GM23338 (cell line): ENCODE measurements at regions not wholly inside any gene's neighbourhood (a gene's known extent, or its start where the extent isn't known, plus 50 kb on each side); places are given as distances from the start of the nearest gene placed in this dataset.

Source experiments
- ATAC-seq: fragments of 200-7000 bp; cut with Tn5 transposase; 3 replicates; pipeline ENCODE4 v1.9.1; 2020
- DNase-seq: peaks from one replicate; pipeline ENCODE4 v3.0.0-alpha.2; 2015; ENCODE audit warnings: low spot score
- H2AFZ ChIP-seq: fragments of 200-600 bp; sonication (generic); 2 replicates; pipeline ENCODE4 v1.8.0; 2016; ENCODE audit warnings: antibody characterized with exemption, mild to moderate bottlenecking, moderate library complexity
- H3F3A ChIP-seq: fragments of 200-600 bp; sonication (generic); replicated peaks from 2 replicates; pipeline ENCODE4 v1.8.0; 2017; ENCODE audit warnings: antibody characterized with exemption, mixed run types, low read depth
- H3K27ac ChIP-seq: fragments of 200-600 bp; sonication (generic); 2 replicates; pipeline ENCODE4 v1.6.1; 2016; ENCODE audit warnings: low read depth
- H3K27me3 ChIP-seq: fragments of 200-600 bp; sonication (generic); 2 replicates; pipeline ENCODE4 v1.8.0; 2016; ENCODE audit warnings: mild to moderate bottlenecking, mixed run types, moderate library complexity; ENCODE audit not compliant: insufficient read depth
- H3K36me3 ChIP-seq: fragments of 200-600 bp; sonication (generic); 2 replicates; pipeline ENCODE4 v1.8.0; 2016; ENCODE audit warnings: mild to moderate bottlenecking; ENCODE audit not compliant: insufficient read depth
- H3K4me1 ChIP-seq: fragments of 200-600 bp; sonication (generic); 2 replicates; pipeline ENCODE4 v1.8.0; 2016; ENCODE audit warnings: mild to moderate bottlenecking, moderate library complexity; ENCODE audit not compliant: insufficient read depth
- H3K4me2 ChIP-seq: fragments of 200-600 bp; sonication (generic); 2 replicates; pipeline ENCODE4 v1.7.1; 2017; ENCODE audit warnings: mixed run types
- H3K4me3 ChIP-seq: fragments of 200-600 bp; sonication (generic); 2 replicates; pipeline ENCODE4 v1.6.1; 2016; ENCODE audit warnings: mixed run types
- H3K79me2 ChIP-seq: fragments of 200-600 bp; sonication (generic); replicated peaks from 2 replicates; pipeline ENCODE4 v1.8.0; 2017; ENCODE audit warnings: mild to moderate bottlenecking; ENCODE audit not compliant: insufficient read depth
- H3K9me2 ChIP-seq: fragments of 200-600 bp; sonication (generic); 2 replicates; pipeline ENCODE4 v1.8.0; 2017; ENCODE audit not compliant: insufficient read depth
- H4K20me1 ChIP-seq: fragments of 200-600 bp; sonication (generic); replicated peaks from 2 replicates; pipeline ENCODE4 v1.8.0; 2017; ENCODE audit warnings: mild to moderate bottlenecking; ENCODE audit not compliant: insufficient read depth
- H3K27ac Mint-ChIP-seq: 2 replicates; pipeline ENCODE4 v1.8.0; 2020; ENCODE audit warnings: inconsistent platforms, mild to moderate bottlenecking, moderate library complexity, mixed read lengths
- H3K27me3 Mint-ChIP-seq: 3 replicates; pipeline ENCODE4 v1.8.0; 2022; ENCODE audit warnings: low read depth, mild to moderate bottlenecking, moderate library complexity, mixed read lengths, inconsistent platforms; ENCODE audit not compliant: insufficient read depth, poor library complexity
- H3K36me3 Mint-ChIP-seq: 3 replicates; pipeline ENCODE4 v1.8.0; 2021; ENCODE audit warnings: low read depth, mild to moderate bottlenecking, inconsistent platforms, moderate library complexity, mixed read lengths
- H3K4me1 Mint-ChIP-seq: 3 replicates; pipeline ENCODE4 v1.8.0; 2020; ENCODE audit warnings: mild to moderate bottlenecking, inconsistent platforms, mixed read lengths
- H3K4me3 Mint-ChIP-seq: 3 replicates; pipeline ENCODE4 v1.8.0; 2021; ENCODE audit warnings: moderate library complexity, mild to moderate bottlenecking, inconsistent platforms, mixed read lengths
- H3K9me3 Mint-ChIP-seq: 3 replicates; pipeline ENCODE4 v1.8.0; 2020; ENCODE audit warnings: moderate library complexity, mild to moderate bottlenecking, inconsistent platforms, mixed read lengths
- CREB1 ChIP-seq: fragments of 250-450 bp; sonication (Bioruptor Pico); IDR thresholded peaks from 2 replicates; pipeline ENCODE4 v1.5.0; 2020; ENCODE audit warnings: low read depth, mild to moderate bottlenecking, moderate library complexity
- EZH2 ChIP-seq: fragments of 200-600 bp; sonication (generic); IDR thresholded peaks from one replicate; pipeline ENCODE4 v1.8.0; 2017; ENCODE audit warnings: antibody characterized with exemption, mild to moderate bottlenecking, low read depth; ENCODE audit not compliant: unreplicated experiment
- EZH2phosphoT487 ChIP-seq: fragments of 200-600 bp; sonication (generic); IDR thresholded peaks from one replicate; pipeline ENCODE4 v1.8.1; 2018; ENCODE audit warnings: antibody characterized with exemption; ENCODE audit not compliant: unreplicated experiment
- JUNB ChIP-seq: IDR thresholded peaks from one replicate; pipeline ENCODE4 v1.6.1; 2016; ENCODE audit warnings: antibody characterized with exemption; ENCODE audit not compliant: unreplicated experiment
- NANOG ChIP-seq: IDR thresholded peaks from 2 replicates; pipeline ENCODE4 v1.6.1; 2016; ENCODE audit warnings: antibody characterized with exemption, borderline replicate concordance
- POLR2AphosphoS5 ChIP-seq: IDR thresholded peaks from 2 replicates; pipeline ENCODE4 v1.6.1; 2016; ENCODE audit warnings: antibody characterized with exemption, low read depth
- STAT1 ChIP-seq: IDR thresholded peaks from one replicate; pipeline ENCODE4 v1.6.1; 2016; ENCODE audit warnings: antibody characterized with exemption; ENCODE audit not compliant: unreplicated experiment
- ZNF114 ChIP-seq: fragments of 250-450 bp; sonication (Bioruptor Pico); IDR thresholded peaks from 2 replicates; pipeline ENCODE4 v1.5.0; 2020; ENCODE audit warnings: mild to moderate bottlenecking, moderate library complexity
- ZNF331 ChIP-seq: fragments of 250-450 bp; sonication (Bioruptor Pico); IDR thresholded peaks from 2 replicates; pipeline ENCODE4 v1.5.0; 2020; ENCODE audit warnings: low read depth, mild to moderate bottlenecking, moderate library complexity
- TF ChIP-seq, protein P1 (sequence below): fragments of 250-450 bp; sonication (Bioruptor Pico); IDR thresholded peaks from 2 replicates; pipeline ENCODE4 v1.5.0; 2020; ENCODE audit warnings: mild to moderate bottlenecking, moderate library complexity
- TF ChIP-seq, protein P2 (sequence below): IDR thresholded peaks from 2 replicates; pipeline ENCODE4 v1.6.1; 2016; ENCODE audit warnings: antibody characterized with exemption
- TF ChIP-seq, protein P3 (sequence below): IDR thresholded peaks from one replicate; pipeline ENCODE4 v1.6.1; 2018; ENCODE audit warnings: antibody characterized with exemption; ENCODE audit not compliant: unreplicated experiment
- TF ChIP-seq, protein P4 (sequence below), 2 experiments: fragments of 200-600 bp in 1 of 2; sonication (generic) in 1 of 2; conservative IDR thresholded peaks; 2 replicates each; pipeline versions ENCODE4 v1.5.1 to v1.6.1; 2016 to 2017; ENCODE audit warnings: antibody characterized with exemption in 2 of 2, low read depth in 2 of 2, mild to moderate bottlenecking in 2 of 2, moderate library complexity in 1 of 2

DNA sequence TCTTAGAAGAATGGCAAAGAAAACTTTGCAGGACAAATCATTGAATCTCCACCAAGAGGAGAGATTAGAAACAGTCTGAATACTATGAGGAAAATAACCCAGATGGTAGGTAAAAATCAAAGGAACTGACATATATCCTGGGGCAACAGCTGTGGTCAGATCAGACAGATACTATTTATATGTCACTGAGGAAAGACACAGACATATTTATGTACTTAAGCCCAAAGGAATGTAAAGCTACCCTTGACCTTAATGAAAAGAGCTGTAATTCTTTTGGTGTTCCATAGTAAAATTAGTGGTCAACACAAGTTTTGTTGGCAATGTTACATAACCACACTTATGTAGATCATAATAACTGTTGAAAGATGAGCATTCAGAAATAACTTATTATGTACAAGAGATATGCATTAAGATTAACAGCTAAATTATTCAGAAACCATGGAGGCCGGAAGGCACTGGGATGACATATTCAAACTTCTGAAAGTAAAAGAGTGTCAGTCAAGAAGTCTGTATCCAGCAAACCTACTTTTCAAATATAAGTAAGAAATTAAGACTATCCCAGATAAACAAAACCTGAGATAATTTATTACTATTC is 166.1 kb upstream of the SAMSN1 start:
- Mint-ChIP-seq H3K27ac (no peak overlapping the region), H3K9me3 (no peaks in the 10 kb centered on the region; the same call in 2 of the 3 replicates), H3K4me1 (no peaks in the 10 kb centered on the region), H3K4me3 (no peak overlapping the region), H3K27me3 (no peaks in the 10 kb centered on the region), H3K36me3 (no peaks in the 10 kb centered on the region)
- DNase-seq (no peak), ATAC-seq (no peak)
- Histone ChIP-seq H3K4me1 (no peaks in the 10 kb centered on the region), H3F3A (no peaks in the 10 kb centered on the region), H3K79me2 (no peaks in the 10 kb centered on the region), H3K4me2 (no peak overlapping the region), H3K4me3 (no peak overlapping the region), H4K20me1 (no peaks in the 10 kb centered on the region), H3K36me3 (no peaks in the 10 kb centered on the region), H3K27ac (no peak overlapping the region), H2AFZ (no peak overlapping the region), H3K27me3 (no peaks in the 10 kb centered on the region), H3K9me2 (no peaks in the 10 kb centered on the region; the same call in 1 of the 2 replicates)
- TF ChIP-seq, protein P1, sequence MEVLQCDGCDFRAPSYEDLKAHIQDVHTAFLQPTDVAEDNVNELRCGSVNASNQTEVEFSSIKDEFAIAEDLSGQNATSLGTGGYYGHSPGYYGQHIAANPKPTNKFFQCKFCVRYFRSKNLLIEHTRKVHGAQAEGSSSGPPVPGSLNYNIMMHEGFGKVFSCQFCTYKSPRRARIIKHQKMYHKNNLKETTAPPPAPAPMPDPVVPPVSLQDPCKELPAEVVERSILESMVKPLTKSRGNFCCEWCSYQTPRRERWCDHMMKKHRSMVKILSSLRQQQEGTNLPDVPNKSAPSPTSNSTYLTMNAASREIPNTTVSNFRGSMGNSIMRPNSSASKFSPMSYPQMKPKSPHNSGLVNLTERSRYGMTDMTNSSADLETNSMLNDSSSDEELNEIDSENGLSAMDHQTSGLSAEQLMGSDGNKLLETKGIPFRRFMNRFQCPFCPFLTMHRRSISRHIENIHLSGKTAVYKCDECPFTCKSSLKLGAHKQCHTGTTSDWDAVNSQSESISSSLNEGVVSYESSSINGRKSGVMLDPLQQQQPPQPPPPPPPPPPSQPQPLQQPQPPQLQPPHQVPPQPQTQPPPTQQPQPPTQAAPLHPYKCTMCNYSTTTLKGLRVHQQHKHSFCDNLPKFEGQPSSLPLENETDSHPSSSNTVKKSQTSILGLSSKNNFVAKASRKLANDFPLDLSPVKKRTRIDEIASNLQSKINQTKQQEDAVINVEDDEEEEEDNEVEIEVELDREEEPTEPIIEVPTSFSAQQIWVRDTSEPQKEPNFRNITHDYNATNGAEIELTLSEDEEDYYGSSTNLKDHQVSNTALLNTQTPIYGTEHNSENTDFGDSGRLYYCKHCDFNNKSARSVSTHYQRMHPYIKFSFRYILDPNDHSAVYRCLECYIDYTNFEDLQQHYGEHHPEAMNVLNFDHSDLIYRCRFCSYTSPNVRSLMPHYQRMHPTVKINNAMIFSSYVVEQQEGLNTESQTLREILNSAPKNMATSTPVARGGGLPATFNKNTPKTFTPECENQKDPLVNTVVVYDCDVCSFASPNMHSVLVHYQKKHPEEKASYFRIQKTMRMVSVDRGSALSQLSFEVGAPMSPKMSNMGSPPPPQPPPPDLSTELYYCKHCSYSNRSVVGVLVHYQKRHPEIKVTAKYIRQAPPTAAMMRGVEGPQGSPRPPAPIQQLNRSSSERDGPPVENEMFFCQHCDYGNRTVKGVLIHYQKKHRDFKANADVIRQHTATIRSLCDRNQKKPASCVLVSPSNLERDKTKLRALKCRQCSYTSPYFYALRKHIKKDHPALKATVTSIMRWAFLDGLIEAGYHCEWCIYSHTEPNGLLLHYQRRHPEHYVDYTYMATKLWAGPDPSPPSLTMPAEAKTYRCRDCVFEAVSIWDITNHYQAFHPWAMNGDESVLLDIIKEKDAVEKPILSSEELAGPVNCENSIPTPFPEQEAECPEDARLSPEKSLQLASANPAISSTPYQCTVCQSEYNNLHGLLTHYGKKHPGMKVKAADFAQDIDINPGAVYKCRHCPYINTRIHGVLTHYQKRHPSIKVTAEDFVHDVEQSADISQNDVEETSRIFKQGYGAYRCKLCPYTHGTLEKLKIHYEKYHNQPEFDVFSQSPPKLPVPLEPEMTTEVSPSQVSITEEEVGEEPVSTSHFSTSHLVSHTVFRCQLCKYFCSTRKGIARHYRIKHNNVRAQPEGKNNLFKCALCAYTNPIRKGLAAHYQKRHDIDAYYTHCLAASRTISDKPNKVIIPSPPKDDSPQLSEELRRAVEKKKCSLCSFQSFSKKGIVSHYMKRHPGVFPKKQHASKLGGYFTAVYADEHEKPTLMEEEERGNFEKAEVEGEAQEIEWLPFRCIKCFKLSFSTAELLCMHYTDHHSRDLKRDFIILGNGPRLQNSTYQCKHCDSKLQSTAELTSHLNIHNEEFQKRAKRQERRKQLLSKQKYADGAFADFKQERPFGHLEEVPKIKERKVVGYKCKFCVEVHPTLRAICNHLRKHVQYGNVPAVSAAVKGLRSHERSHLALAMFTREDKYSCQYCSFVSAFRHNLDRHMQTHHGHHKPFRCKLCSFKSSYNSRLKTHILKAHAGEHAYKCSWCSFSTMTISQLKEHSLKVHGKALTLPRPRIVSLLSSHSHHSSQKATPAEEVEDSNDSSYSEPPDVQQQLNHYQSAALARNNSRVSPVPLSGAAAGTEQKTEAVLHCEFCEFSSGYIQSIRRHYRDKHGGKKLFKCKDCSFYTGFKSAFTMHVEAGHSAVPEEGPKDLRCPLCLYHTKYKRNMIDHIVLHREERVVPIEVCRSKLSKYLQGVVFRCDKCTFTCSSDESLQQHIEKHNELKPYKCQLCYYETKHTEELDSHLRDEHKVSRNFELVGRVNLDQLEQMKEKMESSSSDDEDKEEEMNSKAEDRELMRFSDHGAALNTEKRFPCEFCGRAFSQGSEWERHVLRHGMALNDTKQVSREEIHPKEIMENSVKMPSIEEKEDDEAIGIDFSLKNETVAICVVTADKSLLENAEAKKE (CRISPR knock-in tag) = no peak
- TF ChIP-seq POLR2AphosphoS5 (no peak), CREB1 (CRISPR knock-in tag) (no peak), NANOG (no peak), JUNB (no peak), ZNF114 (no peak), EZH2 (no peak), EZH2phosphoT487 (no peak), STAT1 (no peak), ZNF331 (CRISPR knock-in tag) (no peak)
- TF ChIP-seq, protein P2, sequence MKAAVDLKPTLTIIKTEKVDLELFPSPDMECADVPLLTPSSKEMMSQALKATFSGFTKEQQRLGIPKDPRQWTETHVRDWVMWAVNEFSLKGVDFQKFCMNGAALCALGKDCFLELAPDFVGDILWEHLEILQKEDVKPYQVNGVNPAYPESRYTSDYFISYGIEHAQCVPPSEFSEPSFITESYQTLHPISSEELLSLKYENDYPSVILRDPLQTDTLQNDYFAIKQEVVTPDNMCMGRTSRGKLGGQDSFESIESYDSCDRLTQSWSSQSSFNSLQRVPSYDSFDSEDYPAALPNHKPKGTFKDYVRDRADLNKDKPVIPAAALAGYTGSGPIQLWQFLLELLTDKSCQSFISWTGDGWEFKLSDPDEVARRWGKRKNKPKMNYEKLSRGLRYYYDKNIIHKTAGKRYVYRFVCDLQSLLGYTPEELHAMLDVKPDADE = no peak
- TF ChIP-seq, protein P3, sequence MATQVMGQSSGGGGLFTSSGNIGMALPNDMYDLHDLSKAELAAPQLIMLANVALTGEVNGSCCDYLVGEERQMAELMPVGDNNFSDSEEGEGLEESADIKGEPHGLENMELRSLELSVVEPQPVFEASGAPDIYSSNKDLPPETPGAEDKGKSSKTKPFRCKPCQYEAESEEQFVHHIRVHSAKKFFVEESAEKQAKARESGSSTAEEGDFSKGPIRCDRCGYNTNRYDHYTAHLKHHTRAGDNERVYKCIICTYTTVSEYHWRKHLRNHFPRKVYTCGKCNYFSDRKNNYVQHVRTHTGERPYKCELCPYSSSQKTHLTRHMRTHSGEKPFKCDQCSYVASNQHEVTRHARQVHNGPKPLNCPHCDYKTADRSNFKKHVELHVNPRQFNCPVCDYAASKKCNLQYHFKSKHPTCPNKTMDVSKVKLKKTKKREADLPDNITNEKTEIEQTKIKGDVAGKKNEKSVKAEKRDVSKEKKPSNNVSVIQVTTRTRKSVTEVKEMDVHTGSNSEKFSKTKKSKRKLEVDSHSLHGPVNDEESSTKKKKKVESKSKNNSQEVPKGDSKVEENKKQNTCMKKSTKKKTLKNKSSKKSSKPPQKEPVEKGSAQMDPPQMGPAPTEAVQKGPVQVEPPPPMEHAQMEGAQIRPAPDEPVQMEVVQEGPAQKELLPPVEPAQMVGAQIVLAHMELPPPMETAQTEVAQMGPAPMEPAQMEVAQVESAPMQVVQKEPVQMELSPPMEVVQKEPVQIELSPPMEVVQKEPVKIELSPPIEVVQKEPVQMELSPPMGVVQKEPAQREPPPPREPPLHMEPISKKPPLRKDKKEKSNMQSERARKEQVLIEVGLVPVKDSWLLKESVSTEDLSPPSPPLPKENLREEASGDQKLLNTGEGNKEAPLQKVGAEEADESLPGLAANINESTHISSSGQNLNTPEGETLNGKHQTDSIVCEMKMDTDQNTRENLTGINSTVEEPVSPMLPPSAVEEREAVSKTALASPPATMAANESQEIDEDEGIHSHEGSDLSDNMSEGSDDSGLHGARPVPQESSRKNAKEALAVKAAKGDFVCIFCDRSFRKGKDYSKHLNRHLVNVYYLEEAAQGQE = no peak
- TF ChIP-seq, protein P4, sequence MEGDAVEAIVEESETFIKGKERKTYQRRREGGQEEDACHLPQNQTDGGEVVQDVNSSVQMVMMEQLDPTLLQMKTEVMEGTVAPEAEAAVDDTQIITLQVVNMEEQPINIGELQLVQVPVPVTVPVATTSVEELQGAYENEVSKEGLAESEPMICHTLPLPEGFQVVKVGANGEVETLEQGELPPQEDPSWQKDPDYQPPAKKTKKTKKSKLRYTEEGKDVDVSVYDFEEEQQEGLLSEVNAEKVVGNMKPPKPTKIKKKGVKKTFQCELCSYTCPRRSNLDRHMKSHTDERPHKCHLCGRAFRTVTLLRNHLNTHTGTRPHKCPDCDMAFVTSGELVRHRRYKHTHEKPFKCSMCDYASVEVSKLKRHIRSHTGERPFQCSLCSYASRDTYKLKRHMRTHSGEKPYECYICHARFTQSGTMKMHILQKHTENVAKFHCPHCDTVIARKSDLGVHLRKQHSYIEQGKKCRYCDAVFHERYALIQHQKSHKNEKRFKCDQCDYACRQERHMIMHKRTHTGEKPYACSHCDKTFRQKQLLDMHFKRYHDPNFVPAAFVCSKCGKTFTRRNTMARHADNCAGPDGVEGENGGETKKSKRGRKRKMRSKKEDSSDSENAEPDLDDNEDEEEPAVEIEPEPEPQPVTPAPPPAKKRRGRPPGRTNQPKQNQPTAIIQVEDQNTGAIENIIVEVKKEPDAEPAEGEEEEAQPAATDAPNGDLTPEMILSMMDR (conservative IDR thresholded peaks at IDR 0.05; ENCODE audit: low read depth in 2 of 2) = no peak
